WTC11 (cell line): ENCODE measurements at regions not wholly inside any gene's neighbourhood (a gene's known extent, or its start where the extent isn't known, plus 50 kb on each side); places are given as distances from the start of the nearest gene placed in this dataset.
"Not testable (repeated sequence)": the region's sequence is repeated elsewhere in the genome, so short reads cannot be mapped to it uniquely, and the experiment has no call there.

Experiments
- ATF3 ChIP-seq: sonication (generic); formaldehyde crosslinking; conservative IDR thresholded peaks from 2 replicates; pipeline ENCODE4 v1.8.1; 2022; ENCODE audit warnings: mild to moderate bottlenecking, missing genetic modification reagents
- CTCF ChIP-seq: fragments of 200-600 bp; IDR thresholded peaks from 2 replicates; pipeline ENCODE4 v1.8.0; 2022; ENCODE audit warnings: antibody characterized with exemption
- ESRRA ChIP-seq: sonication (generic); formaldehyde crosslinking; IDR thresholded peaks from 2 replicates; pipeline ENCODE4 v1.8.1; 2022; ENCODE audit warnings: mild to moderate bottlenecking, missing genetic modification reagents, borderline replicate concordance
- ETV6 ChIP-seq: sonication (generic); formaldehyde crosslinking; IDR thresholded peaks from 2 replicates; pipeline ENCODE4 v1.8.1; 2022; ENCODE audit warnings: mild to moderate bottlenecking, missing genetic modification reagents
- FOXK1 ChIP-seq: sonication (generic); formaldehyde crosslinking; IDR thresholded peaks from 2 replicates; pipeline ENCODE4 v1.8.0; 2022; ENCODE audit warnings: mild to moderate bottlenecking, moderate library complexity, missing genetic modification reagents
- MLX ChIP-seq: sonication (generic); formaldehyde crosslinking; IDR thresholded peaks from 2 replicates; pipeline ENCODE4 v1.8.1; 2023; ENCODE audit warnings: mild to moderate bottlenecking, missing genetic modification reagents, moderate library complexity
- MYBL2 ChIP-seq: sonication (generic); formaldehyde crosslinking; IDR thresholded peaks from 2 replicates; pipeline ENCODE4 v1.8.1; 2023; ENCODE audit warnings: mild to moderate bottlenecking, moderate library complexity, missing genetic modification reagents
- NFYB ChIP-seq: sonication (generic); formaldehyde crosslinking; conservative IDR thresholded peaks from 2 replicates; pipeline ENCODE4 v1.8.0; 2022; ENCODE audit warnings: low read depth, missing genetic modification reagents
- PRDM15 ChIP-seq: sonication (generic); formaldehyde crosslinking; IDR thresholded peaks from 2 replicates; pipeline ENCODE4 v1.8.0; 2022; ENCODE audit warnings: missing genetic modification reagents
- ZNF263 ChIP-seq: sonication (generic); formaldehyde crosslinking; IDR thresholded peaks from 2 replicates; pipeline ENCODE4 v1.8.1; 2022; ENCODE audit warnings: low read depth, mild to moderate bottlenecking, moderate library complexity, missing genetic modification reagents
- TF ChIP-seq, protein P1 (sequence below): sonication (generic); formaldehyde crosslinking; IDR thresholded peaks from 2 replicates; pipeline ENCODE4 v1.8.0; 2022; ENCODE audit warnings: mild to moderate bottlenecking, missing genetic modification reagents

DNA sequence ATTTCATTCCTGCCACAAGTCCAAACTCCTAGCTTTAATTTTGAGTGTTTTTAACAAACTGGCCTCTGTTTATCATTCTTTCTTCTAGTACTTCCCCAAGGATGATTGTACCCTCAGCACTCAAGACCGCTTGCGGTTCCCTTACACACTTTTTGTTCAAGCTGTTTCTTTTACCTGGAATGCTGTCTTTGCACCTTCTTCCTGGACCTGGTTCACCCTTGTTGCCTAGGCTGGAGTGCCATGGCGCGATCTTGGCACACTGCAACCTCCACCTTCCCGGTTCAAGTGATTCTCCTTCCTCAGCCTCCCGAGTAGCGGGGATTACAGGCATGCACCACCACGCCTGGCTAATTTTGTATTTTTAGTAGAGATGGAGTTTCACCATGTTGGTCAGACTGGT lies 151.7 kb downstream of the OR4F15 start:
- not testable (repeated sequence) for TF ChIP-seq ATF3; CTCF; MLX (CRISPR knock-in tag); NFYB (CRISPR knock-in tag); ESRRA (CRISPR knock-in tag); PRDM15 (CRISPR knock-in tag); FOXK1; ETV6; MYBL2; ZNF263
- TF ChIP-seq, protein P1, sequence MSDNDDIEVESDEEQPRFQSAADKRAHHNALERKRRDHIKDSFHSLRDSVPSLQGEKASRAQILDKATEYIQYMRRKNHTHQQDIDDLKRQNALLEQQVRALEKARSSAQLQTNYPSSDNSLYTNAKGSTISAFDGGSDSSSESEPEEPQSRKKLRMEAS = not testable (repeated sequence)
